Cardiac fibroblast (primary cell): ENCODE measurements at regions not wholly inside any gene's neighbourhood (a gene's known extent, or its start where the extent isn't known, plus 50 kb on each side); places are given as distances from the start of the nearest gene placed in this dataset.
"Not testable (repeated sequence)": the region's sequence is repeated elsewhere in the genome, so short reads cannot be mapped to it uniquely, and the experiment has no call there.

Experiments used
- DNase-seq, 2 donors: peaks; one replicate each; pipeline versions ENCODE4 v3.0.0 to v3.0.0-alpha.2; 2010; ENCODE audit warnings: low read depth in 2 of 2
- H3K4me3 ChIP-seq, 2 donors: replicated peaks in 1 of 2; 1 replicate in 1 of 2; 2 replicates in 1 of 2; pipeline ENCODE4 v1.5.1; 2011; ENCODE audit warnings: low read depth in 2 of 2, low read length in 2 of 2, mild to moderate bottlenecking in 2 of 2, moderate library complexity in 1 of 2
- TF ChIP-seq, protein P1 (sequence below): IDR thresholded peaks from one replicate; pipeline ENCODE4 v1.5.1; 2011; ENCODE audit warnings: low read depth, mild to moderate bottlenecking, low read length, inconsistent platforms

DNA sequence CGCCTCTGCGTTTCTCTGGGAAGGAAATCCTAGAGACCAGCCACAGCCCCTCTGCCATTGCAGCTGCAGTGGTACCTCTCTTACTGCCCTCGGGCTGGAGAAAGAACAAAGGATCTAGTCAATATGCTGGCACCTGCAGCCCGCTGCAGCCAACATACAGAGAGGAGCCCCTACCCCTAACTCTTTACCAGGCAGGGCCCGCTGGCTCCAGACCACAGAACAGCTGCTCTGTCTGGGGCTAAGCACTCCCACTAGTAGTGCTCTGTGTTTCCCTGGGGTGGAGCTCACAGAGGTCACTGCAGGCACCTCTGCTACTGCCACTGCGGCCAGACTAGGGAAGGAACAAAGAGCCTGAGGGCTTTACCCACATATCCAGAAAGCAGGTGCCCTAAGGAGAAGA lies 93.8 kb upstream of the IMPG1 start:
- no peak for DNase-seq
- TF ChIP-seq, protein P1, sequence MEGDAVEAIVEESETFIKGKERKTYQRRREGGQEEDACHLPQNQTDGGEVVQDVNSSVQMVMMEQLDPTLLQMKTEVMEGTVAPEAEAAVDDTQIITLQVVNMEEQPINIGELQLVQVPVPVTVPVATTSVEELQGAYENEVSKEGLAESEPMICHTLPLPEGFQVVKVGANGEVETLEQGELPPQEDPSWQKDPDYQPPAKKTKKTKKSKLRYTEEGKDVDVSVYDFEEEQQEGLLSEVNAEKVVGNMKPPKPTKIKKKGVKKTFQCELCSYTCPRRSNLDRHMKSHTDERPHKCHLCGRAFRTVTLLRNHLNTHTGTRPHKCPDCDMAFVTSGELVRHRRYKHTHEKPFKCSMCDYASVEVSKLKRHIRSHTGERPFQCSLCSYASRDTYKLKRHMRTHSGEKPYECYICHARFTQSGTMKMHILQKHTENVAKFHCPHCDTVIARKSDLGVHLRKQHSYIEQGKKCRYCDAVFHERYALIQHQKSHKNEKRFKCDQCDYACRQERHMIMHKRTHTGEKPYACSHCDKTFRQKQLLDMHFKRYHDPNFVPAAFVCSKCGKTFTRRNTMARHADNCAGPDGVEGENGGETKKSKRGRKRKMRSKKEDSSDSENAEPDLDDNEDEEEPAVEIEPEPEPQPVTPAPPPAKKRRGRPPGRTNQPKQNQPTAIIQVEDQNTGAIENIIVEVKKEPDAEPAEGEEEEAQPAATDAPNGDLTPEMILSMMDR: no peak
- H3K4me3 ChIP-seq: no peak overlapping the region

DNA sequence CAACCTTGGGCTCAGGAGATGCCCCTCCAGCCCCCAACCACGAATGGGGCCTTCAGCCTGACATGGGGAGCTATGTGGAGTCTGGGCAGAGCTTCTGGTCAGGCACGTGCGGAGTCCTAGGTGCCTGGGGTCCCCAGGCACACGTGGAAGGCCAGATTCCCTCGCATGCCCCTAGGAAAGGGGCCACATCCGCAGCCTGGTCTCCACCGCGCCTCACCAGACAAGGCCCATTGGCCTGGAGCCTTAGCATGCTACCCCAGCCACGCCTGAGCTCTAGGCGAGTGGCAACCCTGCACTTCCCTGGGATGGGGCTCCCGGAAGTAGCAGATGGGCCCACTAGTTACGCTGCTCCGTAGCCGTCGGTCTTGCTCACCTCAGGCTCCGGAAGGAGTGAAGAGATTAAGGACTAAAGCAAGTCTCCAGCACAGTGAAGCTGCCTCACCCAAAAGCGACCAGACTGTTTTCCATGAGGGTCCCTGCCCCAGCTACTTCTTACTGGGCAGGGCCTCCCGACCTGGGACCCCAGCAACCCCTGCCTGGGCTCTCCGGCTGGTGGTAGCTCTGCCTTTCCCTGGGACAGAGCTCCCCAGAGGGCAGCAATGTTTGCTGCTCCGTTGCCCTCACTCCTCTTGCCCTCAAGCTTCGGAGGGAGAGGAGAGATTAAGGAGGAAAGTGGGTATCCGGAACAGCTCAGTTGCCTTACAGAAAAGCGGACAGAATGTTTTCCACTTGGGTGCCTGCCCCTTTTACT lies 93.2 kb upstream of the IMPG1 start:
- no peak overlapping the region for H3K4me3 ChIP-seq
- no peak for DNase-seq
- TF ChIP-seq, protein P1: no peak

DNA sequence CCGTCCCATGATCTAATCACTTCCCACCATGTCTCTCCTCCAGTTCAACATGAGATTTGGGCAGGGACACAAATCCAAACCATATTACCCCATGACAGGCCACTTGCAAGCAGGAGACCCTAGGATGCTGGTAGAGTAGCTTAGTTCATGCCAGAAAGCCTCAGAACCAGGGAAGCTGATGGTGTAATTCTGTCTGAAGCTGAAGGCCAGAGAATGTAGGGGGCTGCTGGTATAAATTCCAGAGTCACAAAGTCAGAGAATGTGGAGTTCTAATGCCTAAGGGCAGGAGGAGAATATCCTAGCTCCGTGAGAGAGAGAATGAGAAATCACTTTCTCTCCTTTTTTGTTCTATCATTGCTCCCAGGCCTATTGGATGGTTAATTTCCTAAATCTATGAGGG lies 90.3 kb upstream of the IMPG1 start:
- DNase-seq: no peak
- TF ChIP-seq, protein P1: no peak

DNA sequence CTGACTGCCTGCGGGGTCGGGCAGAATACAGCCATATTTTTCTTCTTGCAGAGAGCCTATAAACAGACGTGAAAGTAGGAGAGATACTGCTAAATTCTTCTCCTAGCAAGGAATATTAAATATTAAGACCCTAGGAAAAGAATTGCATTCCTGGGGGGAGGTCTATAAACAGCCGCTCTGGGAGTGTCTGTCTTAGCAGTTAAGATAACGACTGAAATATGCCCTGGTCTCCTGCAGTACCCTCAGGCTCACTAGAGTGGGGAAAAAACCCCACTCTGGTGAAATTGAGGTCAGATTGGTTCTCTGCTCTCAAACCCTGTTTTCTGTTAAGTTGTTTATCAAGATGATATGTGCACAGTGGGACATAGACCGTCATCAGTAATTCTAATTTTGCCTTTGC lies 85.3 kb upstream of the IMPG1 start:
- not testable (repeated sequence) for H3K4me3 ChIP-seq

More for the DNA sequence above, 90.3 kb upstream of the IMPG1 start:
- H3K4me3 ChIP-seq: no peak overlapping the region

DNA sequence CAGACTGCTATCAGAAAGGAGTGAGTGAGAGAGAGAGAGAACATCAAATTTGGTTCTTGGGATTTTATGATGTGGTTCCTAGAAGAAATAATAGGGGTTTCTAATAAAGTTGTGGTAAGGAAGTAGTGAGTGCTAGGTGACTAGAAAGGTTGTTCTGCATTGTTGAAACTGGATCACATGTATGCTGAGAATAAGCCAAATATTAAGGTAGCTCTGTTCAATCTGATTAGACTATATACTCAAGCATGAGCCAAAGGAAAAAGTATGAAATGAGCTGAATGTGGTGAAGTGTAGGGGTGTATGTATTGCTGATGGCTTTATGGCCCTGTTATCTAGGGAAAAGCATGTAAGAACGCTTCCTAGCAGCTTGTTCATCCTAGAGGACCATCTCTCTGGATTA lies 63.0 kb upstream of the IMPG1 start:
- TF ChIP-seq, protein P1: no peak
- H3K4me3 ChIP-seq: no peak overlapping the region
- DNase-seq: no peak

More for the DNA sequence above, 85.3 kb upstream of the IMPG1 start:
- not testable (repeated sequence) for DNase-seq

DNA sequence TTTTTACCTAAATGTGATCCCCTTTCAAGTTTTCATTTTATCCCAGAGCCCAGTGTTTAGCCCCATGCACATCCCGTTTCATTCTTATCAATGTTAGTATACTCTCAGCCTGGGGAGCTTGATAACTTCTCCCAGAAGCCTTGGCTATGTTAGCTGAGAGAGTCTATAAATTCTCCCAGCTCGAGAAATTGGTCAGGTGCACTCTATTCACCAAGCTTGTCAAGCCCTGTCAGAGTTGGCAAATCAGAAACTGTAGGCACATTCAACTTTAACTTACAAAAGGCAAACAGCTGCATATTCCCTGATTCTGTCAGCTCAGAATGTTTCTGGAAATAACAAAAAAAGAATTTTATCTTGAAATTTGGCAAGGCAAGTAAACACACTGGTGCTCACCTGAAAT lies 62.2 kb upstream of the IMPG1 start:
- DNase-seq: no peak
- H3K4me3 ChIP-seq: no peak overlapping the region
- TF ChIP-seq, protein P1: no peak

DNA sequence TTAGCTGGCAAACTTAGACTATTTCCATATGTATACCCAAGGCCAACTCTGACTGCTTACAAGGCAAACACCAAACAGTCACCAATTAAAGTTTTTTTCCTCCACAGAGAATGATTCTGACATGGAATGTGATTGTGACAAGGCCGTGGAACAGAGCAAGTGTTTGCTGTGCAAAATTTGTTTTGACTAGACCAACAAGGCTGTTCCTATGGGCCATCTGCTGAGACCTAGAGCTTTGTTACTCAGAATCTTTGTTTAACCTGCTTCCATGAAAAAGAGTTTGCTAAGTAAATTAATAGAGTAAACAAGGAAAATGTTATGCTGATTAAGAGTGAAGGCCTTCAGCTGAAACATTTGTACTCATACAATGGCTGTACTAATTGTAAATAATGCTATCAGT lies 51.6 kb upstream of the IMPG1 start:
- DNase-seq: no peak
- TF ChIP-seq, protein P1: no peak
- H3K4me3 ChIP-seq: no peak overlapping the region
